ENCODE measurements at regions not wholly inside any gene's neighbourhood (a gene's known extent, or its start where the extent isn't known, plus 50 kb on each side); places are given as distances from the start of the nearest gene placed in this dataset.

GRCh38 chr2:34646901-34647300, 1047.8 kb upstream of the FAM98A start:
- TF ChIP-seq CTCF (IDR thresholded peaks at IDR 0.05) (no peak), POLR2A (IDR thresholded peaks at IDR 0.05) (no peak)
